ENCODE measurements at regions not wholly inside any gene's neighbourhood (a gene's known extent, or its start where the extent isn't known, plus 50 kb on each side); places are given as distances from the start of the nearest gene placed in this dataset.

- no peak for TF ChIP-seq POLR2A (IDR thresholded peaks at IDR 0.05)
- TF ChIP-seq, protein P1, sequence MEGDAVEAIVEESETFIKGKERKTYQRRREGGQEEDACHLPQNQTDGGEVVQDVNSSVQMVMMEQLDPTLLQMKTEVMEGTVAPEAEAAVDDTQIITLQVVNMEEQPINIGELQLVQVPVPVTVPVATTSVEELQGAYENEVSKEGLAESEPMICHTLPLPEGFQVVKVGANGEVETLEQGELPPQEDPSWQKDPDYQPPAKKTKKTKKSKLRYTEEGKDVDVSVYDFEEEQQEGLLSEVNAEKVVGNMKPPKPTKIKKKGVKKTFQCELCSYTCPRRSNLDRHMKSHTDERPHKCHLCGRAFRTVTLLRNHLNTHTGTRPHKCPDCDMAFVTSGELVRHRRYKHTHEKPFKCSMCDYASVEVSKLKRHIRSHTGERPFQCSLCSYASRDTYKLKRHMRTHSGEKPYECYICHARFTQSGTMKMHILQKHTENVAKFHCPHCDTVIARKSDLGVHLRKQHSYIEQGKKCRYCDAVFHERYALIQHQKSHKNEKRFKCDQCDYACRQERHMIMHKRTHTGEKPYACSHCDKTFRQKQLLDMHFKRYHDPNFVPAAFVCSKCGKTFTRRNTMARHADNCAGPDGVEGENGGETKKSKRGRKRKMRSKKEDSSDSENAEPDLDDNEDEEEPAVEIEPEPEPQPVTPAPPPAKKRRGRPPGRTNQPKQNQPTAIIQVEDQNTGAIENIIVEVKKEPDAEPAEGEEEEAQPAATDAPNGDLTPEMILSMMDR (IDR thresholded peaks at IDR 0.05) = no peak
Observed at GRCh38 chr6:146972546-146972945, 231.7 kb upstream of the STXBP5 start.
